ENCODE measurements at regions not wholly inside any gene's neighbourhood (a gene's known extent, or its start where the extent isn't known, plus 50 kb on each side); places are given as distances from the start of the nearest gene placed in this dataset.

DNA sequence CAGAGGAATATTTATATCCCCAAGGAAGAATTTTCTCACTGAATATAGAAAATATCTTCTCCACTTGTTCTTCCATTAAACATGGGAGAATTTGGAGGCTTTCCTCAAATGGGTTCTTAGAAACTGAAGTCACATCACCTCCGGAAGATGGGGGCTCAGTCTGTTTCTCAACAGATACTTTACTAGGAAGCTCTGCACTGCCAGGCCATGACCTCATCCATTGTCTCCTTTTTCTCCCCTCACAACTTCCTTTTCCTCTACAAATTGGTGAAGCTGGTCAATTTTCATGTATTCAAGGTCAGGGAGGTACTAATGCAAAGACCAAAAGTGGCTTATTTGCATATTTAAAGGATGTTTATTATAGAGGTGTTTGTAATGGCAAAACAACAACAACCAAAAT, 173.1 kb downstream of the RNF152 start:
- Histone ChIP-seq H3K9me3 (ENCODE audit: low read depth) (no peaks in the 10 kb centered on the region), H3K27ac (no peak overlapping the region), H3K4me3 (no peak overlapping the region), H3K27me3 (no peaks in the 10 kb centered on the region), H3K4me1 (ENCODE audit: low read depth) (no peaks in the 10 kb centered on the region), H3K36me3 (no peaks in the 10 kb centered on the region)
- no peak for DNase-seq (ENCODE audit: low read depth in 1 of 2, low spot score in 1 of 2)
- no peak for TF ChIP-seq CTCF (IDR thresholded peaks at IDR 0.05; ENCODE audit: low read depth, low read length)

GRCh38 chr18:61718944-61719343, 173.9 kb downstream of the RNF152 start:
- Histone ChIP-seq H3K9me3 (ENCODE audit: low read depth) (no peaks in the 10 kb centered on the region), H3K36me3 (no peaks in the 10 kb centered on the region), H3K4me3 (no peak overlapping the region), H3K27me3 (no peaks in the 10 kb centered on the region), H3K4me1 (ENCODE audit: low read depth) (no peaks in the 10 kb centered on the region), H3K27ac (no peak overlapping the region)
- no peak for DNase-seq (ENCODE audit: low read depth in 1 of 2, low spot score in 1 of 2)
- no peak for TF ChIP-seq CTCF (IDR thresholded peaks at IDR 0.05; ENCODE audit: low read depth, low read length)

DNA sequence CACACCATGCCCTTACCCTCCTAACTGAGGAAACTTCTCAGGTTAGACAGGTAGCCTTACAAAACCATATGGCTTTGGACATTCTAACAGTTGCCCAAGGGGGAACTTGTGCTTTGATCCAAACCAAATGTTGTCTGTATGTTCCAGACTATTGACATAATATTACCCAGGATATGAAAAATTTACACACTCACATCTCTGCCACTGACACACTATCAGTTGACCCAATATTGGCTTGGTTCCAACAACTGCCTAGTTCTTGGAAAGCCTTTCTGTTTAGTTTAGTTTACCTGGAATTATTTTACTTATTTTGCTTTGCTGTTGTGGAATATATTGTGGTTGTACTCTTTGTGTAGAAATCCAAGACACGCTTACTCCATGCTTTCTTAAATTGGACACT, 178.4 kb downstream of the RNF152 start:
- H3K9me3 ChIP-seq (ENCODE audit: low read depth): no peaks in the 10 kb centered on the region
- TF ChIP-seq CTCF (IDR thresholded peaks at IDR 0.05; ENCODE audit: low read depth, low read length): no peak

GRCh38 chr18:61713502-61713901, 179.3 kb downstream of the RNF152 start:
- no peaks in the 10 kb centered on the region for H3K4me1 ChIP-seq (ENCODE audit: low read depth)
- TF ChIP-seq CTCF (IDR thresholded peaks at IDR 0.05; ENCODE audit: low read depth, low read length): no peak
- DNase-seq (ENCODE audit: low read depth in 1 of 2, low spot score in 1 of 2): no peak
- H3K27me3 ChIP-seq: no peaks in the 10 kb centered on the region
- no peaks in the 10 kb centered on the region for H3K9me3 ChIP-seq (ENCODE audit: low read depth)
- H3K4me3 ChIP-seq: no peak overlapping the region
- H3K27ac ChIP-seq: no peak overlapping the region
- no peaks in the 10 kb centered on the region for H3K36me3 ChIP-seq

More for the DNA sequence above, 178.4 kb downstream of the RNF152 start:
- Histone ChIP-seq H3K4me3 (no peak overlapping the region), H3K27me3 (no peaks in the 10 kb centered on the region), H3K4me1 (ENCODE audit: low read depth) (no peaks in the 10 kb centered on the region), H3K27ac (no peak overlapping the region), H3K36me3 (no peaks in the 10 kb centered on the region)
- DNase-seq (ENCODE audit: low read depth in 1 of 2, low spot score in 1 of 2): no peak

DNA sequence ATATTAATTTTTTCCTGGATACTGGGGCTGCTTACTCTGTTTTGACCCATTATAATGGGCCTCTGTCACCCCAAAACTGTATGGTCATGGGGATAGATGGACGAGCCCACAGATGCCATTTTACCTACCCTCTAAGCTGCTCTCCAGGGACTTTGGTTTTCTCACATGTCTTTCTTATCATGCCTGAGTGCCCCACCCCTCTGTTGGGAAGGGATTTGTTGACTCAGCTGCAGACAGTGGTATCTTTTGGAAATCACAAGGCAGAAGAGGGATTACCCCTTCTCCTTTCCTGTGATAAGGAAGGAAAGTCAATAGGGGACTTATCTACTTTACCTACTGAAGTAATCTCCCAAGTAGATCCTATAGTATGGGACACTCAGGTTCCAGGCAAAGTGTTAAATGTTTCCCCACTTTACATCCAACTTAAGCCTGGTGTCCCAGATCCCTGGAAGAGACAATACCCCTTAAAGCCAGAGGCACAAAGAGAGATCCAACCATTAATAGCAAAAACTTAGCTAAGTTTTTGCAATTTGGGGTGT, 182.7 kb downstream of the RNF152 start:
- Histone ChIP-seq H3K9me3 (ENCODE audit: low read depth) (no peaks in the 10 kb centered on the region), H3K4me1 (ENCODE audit: low read depth) (no peaks in the 10 kb centered on the region), H3K27me3 (no peaks in the 10 kb centered on the region), H3K36me3 (no peaks in the 10 kb centered on the region), H3K4me3 (no peak overlapping the region), H3K27ac (no peak overlapping the region)
- TF ChIP-seq CTCF (IDR thresholded peaks at IDR 0.05; ENCODE audit: low read depth, low read length): no peak
- no peak for DNase-seq (ENCODE audit: low read depth in 1 of 2, low spot score in 1 of 2)

Data from cardiac muscle cell (in vitro differentiated cells and primary cell).